K562 (cell line): ENCODE measurements at regions not wholly inside any gene's neighbourhood (a gene's known extent, or its start where the extent isn't known, plus 50 kb on each side); places are given as distances from the start of the nearest gene placed in this dataset.

Source experiments
- ATAC-seq: fragments of 200-7000 bp; cut with Tn5 transposase; 3 replicates; pipeline ENCODE4 v1.9.1; 2020; ENCODE audit warnings: moderate library complexity
- BruUV-seq: library from RNA; stranded (reverse); fragments of 400-500 nt; replicated peaks from 2 replicates; lab custom pipeline; 2021; lab: Mats Ljungman, UMichigan
- CTCF ChIA-PET: fragments of 300-600 bp; formaldehyde crosslinking; extraction: SDS; loops from one replicate; lab custom pipeline; 2021; ENCODE audit warnings: low intra/inter-chr PET ratio; lab: Yijun Ruan, JAX
- POLR2A ChIA-PET: fragments of 300-600, 350-650 bp; sonication (Branson Sonifier 250); formaldehyde crosslinking; extraction: SDS; loops from one replicate; lab custom pipeline; 2021; ENCODE audit warnings: antibody characterized with exemption, inconsistent platforms; lab: Yijun Ruan, JAX
- DNase-seq, 4 experiments: peaks; one replicate each; pipeline versions ENCODE4 v3.0.0 to v3.0.0-alpha.2; 2011 to 2018; ENCODE audit warnings: low spot score in 3 of 4, mixed read lengths in 3 of 4; ENCODE audit errors: extremely low read depth in 1 of 4
- FAIRE-seq: peaks from 2 replicates; lab custom pipeline; 2011; peaks lifted over from hg19 to GRCh38; lab: Jason Lieb, UNC
- H2AFZ ChIP-seq: 2 replicates; pipeline ENCODE4 v1.6.0; 2011; ENCODE audit warnings: low read depth, low read length, control low read depth, inconsistent platforms
- H3K27ac ChIP-seq: fragments of 200-600 bp; 3 replicates; pipeline ENCODE4 v1.8.0; 2011; ENCODE audit warnings: low read depth, mild to moderate bottlenecking, control low read depth, inconsistent platforms, low read length, moderate library complexity, mixed read lengths; ENCODE audit errors: extremely low read depth
- H3K27me3 ChIP-seq, 2 experiments: fragments of 300-600 bp in 1 of 2; 2 replicates in 1 of 2; 3 replicates in 1 of 2; pipeline versions ENCODE4 v1.6.0 to v1.8.0; 2011; ENCODE audit warnings: inconsistent platforms in 2 of 2, low read length in 2 of 2, mild to moderate bottlenecking in 1 of 2, mixed read lengths in 1 of 2, moderate library complexity in 1 of 2; ENCODE audit not compliant: control insufficient read depth in 2 of 2, insufficient read depth in 2 of 2
- H3K36me3 ChIP-seq: fragments of 300-600 bp; 3 replicates; pipeline ENCODE4 v1.8.0; 2011; ENCODE audit warnings: mild to moderate bottlenecking, low read length, inconsistent platforms; ENCODE audit not compliant: control insufficient read depth, insufficient read depth
- H3K4me1 ChIP-seq, 2 experiments: fragments of 200-600 bp in 1 of 2; replicated peaks in 1 of 2; 2 replicates in 1 of 2; 3 replicates in 1 of 2; pipeline versions ENCODE4 v1.5.1 to v1.8.0; 2011; ENCODE audit warnings: inconsistent platforms in 2 of 2, low read length in 2 of 2, mild to moderate bottlenecking in 1 of 2, mixed read lengths in 1 of 2, moderate library complexity in 1 of 2; ENCODE audit not compliant: control insufficient read depth in 2 of 2, insufficient read depth in 2 of 2
- H3K4me2 ChIP-seq: 2 replicates; pipeline ENCODE4 v1.6.1; 2011; ENCODE audit warnings: low read length, control low read depth, inconsistent platforms, mixed read lengths; ENCODE audit not compliant: insufficient read depth
- H3K4me3 ChIP-seq: fragments of 200-600 bp; sonication (generic), shearing (Covaris generic); 2 replicates; pipeline ENCODE4 v1.5.1; 2016; ENCODE audit warnings: control low read depth, inconsistent platforms
- H3K79me2 ChIP-seq: fragments of 200-600 bp; 3 replicates; pipeline ENCODE4 v1.8.0; 2011; ENCODE audit warnings: low read length, inconsistent platforms; ENCODE audit not compliant: control insufficient read depth, insufficient read depth
- H3K9ac ChIP-seq, 2 experiments: 2 replicates each; pipeline versions ENCODE4 v1.6.0 to v1.6.1; 2011; ENCODE audit warnings: low read depth in 2 of 2, low read length in 2 of 2, control low read depth in 1 of 2, inconsistent platforms in 1 of 2, mild to moderate bottlenecking in 1 of 2, mixed read lengths in 1 of 2; ENCODE audit not compliant: insufficient read depth in 1 of 2
- H3K9me1 ChIP-seq: one replicate; pipeline ENCODE4 v1.6.0; 2011; ENCODE audit warnings: inconsistent platforms, mild to moderate bottlenecking, low read length, moderate library complexity; ENCODE audit not compliant: control insufficient read depth, insufficient read depth
- H3K9me3 ChIP-seq: replicated peaks from 2 replicates; pipeline ENCODE4 v1.5.1; 2011; ENCODE audit warnings: low read depth, low read length, inconsistent platforms; ENCODE audit not compliant: control insufficient read depth, insufficient read depth
- H4K20me1 ChIP-seq: replicated peaks from 2 replicates; pipeline ENCODE4 v1.6.1; 2011; ENCODE audit warnings: low read length, inconsistent platforms, mixed read lengths; ENCODE audit not compliant: control insufficient read depth, insufficient read depth
- BHLHE40 ChIP-seq: IDR thresholded peaks from 2 replicates; pipeline ENCODE4 v1.6.1; 2011; ENCODE audit warnings: low read length, improper control_type of control experiment
- CC2D1A ChIP-seq: fragments of 450-650 bp; IDR thresholded peaks from 2 replicates; pipeline ENCODE4 v1.6.1; 2017; ENCODE audit warnings: mild to moderate bottlenecking
- DPF2 ChIP-seq: fragments of 450-650 bp; IDR thresholded peaks from 2 replicates; pipeline ENCODE4 v1.6.1; 2016
- HBP1 ChIP-seq: fragments of 450-650 bp; formaldehyde crosslinking; IDR thresholded peaks from 2 replicates; pipeline ENCODE4 v1.4.0; 2022; ENCODE audit warnings: missing genetic modification characterization
- RFX5 ChIP-seq: IDR thresholded peaks from 2 replicates; pipeline ENCODE4 v1.6.1; 2011; ENCODE audit warnings: low read depth, mild to moderate bottlenecking, improper control_type of control experiment, low read length
- RUNX1 ChIP-seq: sonication (generic); IDR thresholded peaks from 2 replicates; pipeline ENCODE4 v1.6.1; 2016; ENCODE audit warnings: antibody characterized with exemption, low read depth
- SMC3 ChIP-seq: conservative IDR thresholded peaks from 2 replicates; pipeline ENCODE4 v1.6.1; 2011; ENCODE audit warnings: low read depth, low read length, improper control_type of control experiment; ENCODE audit not compliant: insufficient read depth
- SNIP1 ChIP-seq: fragments of 450-650 bp; IDR thresholded peaks from 2 replicates; pipeline ENCODE4 v1.7.1; 2017; ENCODE audit warnings: low read depth, mild to moderate bottlenecking
- XRCC4 ChIP-seq: IDR thresholded peaks from one replicate; pipeline ENCODE4 v1.6.1; 2011; ENCODE audit not compliant: insufficient read depth, insufficient read length; ENCODE audit errors: extremely low read depth
- XRCC5 ChIP-seq: fragments of 200-400 bp; formaldehyde crosslinking; IDR thresholded peaks from 2 replicates; pipeline ENCODE4 v1.6.1; 2017; ENCODE audit warnings: low read depth, mild to moderate bottlenecking, low read length
- ZBTB43 ChIP-seq: sonication (generic); formaldehyde crosslinking; IDR thresholded peaks from 2 replicates; pipeline ENCODE4 v1.8.0; 2023; ENCODE audit warnings: mild to moderate bottlenecking, missing genetic modification reagents
- ZNF121 ChIP-seq: sonication (generic); formaldehyde crosslinking; conservative IDR thresholded peaks from 2 replicates; pipeline ENCODE4 v1.8.0; 2022; ENCODE audit warnings: missing genetic modification reagents
- ZNF232 ChIP-seq: sonication (generic); formaldehyde crosslinking; IDR thresholded peaks from 2 replicates; pipeline ENCODE4 v1.8.0; 2022; ENCODE audit warnings: mild to moderate bottlenecking, missing genetic modification reagents
- ZNF311 ChIP-seq: fragments of 250-450 bp; sonication (Bioruptor Pico); IDR thresholded peaks from 2 replicates; pipeline ENCODE4 v1.4.0; 2020; ENCODE audit warnings: mild to moderate bottlenecking, moderate library complexity
- ZNF347 ChIP-seq: fragments of 450-650 bp; formaldehyde crosslinking; IDR thresholded peaks from 2 replicates; pipeline ENCODE4 v1.4.0; 2020; ENCODE audit warnings: low read depth, mild to moderate bottlenecking, moderate library complexity
- ZNF780A ChIP-seq: fragments of 250-450 bp; sonication (Bioruptor Pico); IDR thresholded peaks from 2 replicates; pipeline ENCODE4 v1.5.0; 2021; ENCODE audit warnings: mild to moderate bottlenecking
- WGBS: fragments of 100-300 bp; shearing (Covaris generic); methylation state at CpG from one replicate; pipeline ENCODE4 v1.1.6; 2016; ENCODE audit warnings: low coverage, mixed read lengths; ENCODE audit not compliant: insufficient coverage; ENCODE audit errors: missing lambda C conversion rate; 5-methylcytosine and 5-hydroxymethylcytosine counted together
- in situ Hi-C: fragments of 300-500 bp; cut with MboI; formaldehyde crosslinking; loops from 4 replicates; pipeline ENCODE4 v1.15.0; 2018; ENCODE audit warnings: inconsistent platforms, mixed read lengths
- intact Hi-C: fragments of 100-400 bp; cut with micrococcal nuclease; formaldehyde crosslinking; loops from 2 replicates; pipeline ENCODE4 v1.14.2; 2022

- TF ChIP-seq SMC3 (no peak), XRCC4 (no peak), XRCC5 (no peak)
Measured at GRCh38 chr4:54852054-54852453, 194.3 kb downstream of the KIT start (continued).

- ATAC-seq: no peak
- 0% methylated on average over 2 of the region's 2 CpGs for WGBS
- BruUV-seq: no TSS peak
- Histone ChIP-seq H3K79me2 (no peaks in the 10 kb centered on the region), H3K4me1 (no peaks in the 10 kb centered on the region), H3K9me1 (no peaks in the 10 kb centered on the region), H3K9ac (no peak overlapping the region)
- in situ Hi-C loops: no loop called here
- no peak for FAIRE-seq
- no peak for TF ChIP-seq ZNF347
- TF ChIP-seq BHLHE40: no peak
- TF ChIP-seq RUNX1: no peak
- TF ChIP-seq ZNF780A (CRISPR knock-in tag): no peak
- no peak for TF ChIP-seq ZNF121 (CRISPR knock-in tag)
- no peak for TF ChIP-seq DPF2
- no peak for TF ChIP-seq ZBTB43
- TF ChIP-seq ZNF311 (CRISPR knock-in tag): no peak
- TF ChIP-seq HBP1 (CRISPR knock-in tag): no peak
- no peak for TF ChIP-seq SNIP1
- no peak for TF ChIP-seq CC2D1A
- TF ChIP-seq ZNF232 (CRISPR knock-in tag): no peak
- no peak for TF ChIP-seq RFX5
- TF ChIP-seq, all 486 proteins: peak for 0
- DNase-seq: no peak
- no peaks in the 10 kb centered on the region for H3K27me3 ChIP-seq
- no peak overlapping the region for H3K27ac ChIP-seq
- intact Hi-C loops: loop anchor here (10.0 kb wide), 1 partner anchor 160 kb away; no protein-coding TSS in a partner anchor
- ChIA-PET POLR2A (no interaction called here), CTCF (no interaction called here)
- H3K4me3 ChIP-seq: no peak overlapping the region
- H3K36me3 ChIP-seq: no peaks in the 10 kb centered on the region
- H4K20me1 ChIP-seq: no peaks in the 10 kb centered on the region
- no peaks in the 10 kb centered on the region for H3K9me3 ChIP-seq
- H3K4me2 ChIP-seq: no peak overlapping the region
- no peak overlapping the region for H2AFZ ChIP-seq
Measured at GRCh38 chr4:54844911-54845310, 187.2 kb downstream of the KIT start.
